HepG2 (cell line): ENCODE measurements at regions not wholly inside any gene's neighbourhood (a gene's known extent, or its start where the extent isn't known, plus 50 kb on each side); places are given as distances from the start of the nearest gene placed in this dataset.

Source experiments
- ATF1 ChIP-seq: IDR thresholded peaks from 2 replicates; pipeline ENCODE4 v1.6.1; 2016; ENCODE audit warnings: mild to moderate bottlenecking, control low read depth
- NAIF1 ChIP-seq: sonication (generic); formaldehyde crosslinking; IDR thresholded peaks from 2 replicates; pipeline ENCODE4 v1.5.0; 2020; ENCODE audit warnings: mild to moderate bottlenecking, missing genetic modification reagents, borderline replicate concordance
- NR2F6 ChIP-seq, 2 experiments: IDR thresholded peaks; 2 replicates each; pipeline ENCODE4 v1.6.1; 2016; ENCODE audit warnings: antibody characterized with exemption in 1 of 2, mild to moderate bottlenecking in 1 of 2
- RARA ChIP-seq: IDR thresholded peaks from 2 replicates; pipeline ENCODE4 v1.6.1; 2016; ENCODE audit warnings: missing genetic modification reagents, missing compliant biosample characterization
- ZBTB40 ChIP-seq, 2 experiments: fragments of 450-650 bp in 1 of 2; sonication (generic) in 1 of 2; formaldehyde crosslinking in 1 of 2; IDR thresholded peaks; 2 replicates each; pipeline versions ENCODE4 v1.6.1 to v1.8.0; 2016 to 2022; ENCODE audit warnings: antibody characterized with exemption in 1 of 2, mild to moderate bottlenecking in 1 of 2, missing genetic modification reagents in 1 of 2
- ZFP37 ChIP-seq: sonication (generic); formaldehyde crosslinking; IDR thresholded peaks from 2 replicates; pipeline ENCODE4 v1.4.0; 2020; ENCODE audit warnings: missing genetic modification reagents, borderline replicate concordance
- ZNF616 ChIP-seq: sonication (generic); formaldehyde crosslinking; IDR thresholded peaks from 2 replicates; pipeline ENCODE4 v1.5.0; 2020; ENCODE audit warnings: low read depth, mild to moderate bottlenecking, missing genetic modification reagents

GRCh38 chr7:37598824-37599223, 84.7 kb upstream of the GPR141 start (continued):
- TF ChIP-seq ZBTB40 (IDR thresholded peaks at IDR 0.05) (no peak), ZBTB40 (CRISPR knock-in tag; IDR thresholded peaks at IDR 0.05) (no peak), NR2F6 (IDR thresholded peaks at IDR 0.05) (no peak), NR2F6 (CRISPR knock-in tag; IDR thresholded peaks at IDR 0.05) (no peak), NAIF1 (CRISPR knock-in tag) (no peak), RARA (CRISPR knock-in tag) (no peak), ZNF616 (no peak), ZFP37 (CRISPR knock-in tag) (no peak), ATF1 (CRISPR knock-in tag) (no peak)
